ENCODE measurements at regions not wholly inside any gene's neighbourhood (a gene's known extent, or its start where the extent isn't known, plus 50 kb on each side); places are given as distances from the start of the nearest gene placed in this dataset.

DNA sequence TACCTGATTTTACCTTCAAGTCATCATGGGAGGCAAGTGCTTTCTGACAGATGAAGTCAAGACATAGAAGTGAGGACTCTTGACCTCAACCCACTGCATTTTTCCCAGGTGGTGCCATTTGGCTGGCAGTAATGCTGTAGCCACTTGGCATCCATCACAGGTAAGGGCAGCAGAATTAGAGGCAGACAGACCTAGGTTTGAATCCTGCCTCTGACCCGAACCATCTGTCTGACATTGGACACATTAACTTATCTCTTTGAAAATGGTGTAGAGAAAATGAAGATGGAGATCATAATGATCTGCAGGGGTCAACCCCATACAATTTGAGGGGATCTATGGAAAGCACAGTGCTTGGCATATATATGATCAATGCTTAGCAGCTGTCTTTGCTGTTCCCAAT lies 505.5 kb downstream of the NPIPA7 start:
- in situ Hi-C loops (cut with HindIII; ENCODE audit: low sequenced_read_pairs), result no loop called here
- no peak for DNase-seq (ENCODE audit: low read depth)
- H3K4me3 ChIP-seq (ENCODE audit: low read depth, low read length), result no peak overlapping the region
- TF ChIP-seq, protein P1, sequence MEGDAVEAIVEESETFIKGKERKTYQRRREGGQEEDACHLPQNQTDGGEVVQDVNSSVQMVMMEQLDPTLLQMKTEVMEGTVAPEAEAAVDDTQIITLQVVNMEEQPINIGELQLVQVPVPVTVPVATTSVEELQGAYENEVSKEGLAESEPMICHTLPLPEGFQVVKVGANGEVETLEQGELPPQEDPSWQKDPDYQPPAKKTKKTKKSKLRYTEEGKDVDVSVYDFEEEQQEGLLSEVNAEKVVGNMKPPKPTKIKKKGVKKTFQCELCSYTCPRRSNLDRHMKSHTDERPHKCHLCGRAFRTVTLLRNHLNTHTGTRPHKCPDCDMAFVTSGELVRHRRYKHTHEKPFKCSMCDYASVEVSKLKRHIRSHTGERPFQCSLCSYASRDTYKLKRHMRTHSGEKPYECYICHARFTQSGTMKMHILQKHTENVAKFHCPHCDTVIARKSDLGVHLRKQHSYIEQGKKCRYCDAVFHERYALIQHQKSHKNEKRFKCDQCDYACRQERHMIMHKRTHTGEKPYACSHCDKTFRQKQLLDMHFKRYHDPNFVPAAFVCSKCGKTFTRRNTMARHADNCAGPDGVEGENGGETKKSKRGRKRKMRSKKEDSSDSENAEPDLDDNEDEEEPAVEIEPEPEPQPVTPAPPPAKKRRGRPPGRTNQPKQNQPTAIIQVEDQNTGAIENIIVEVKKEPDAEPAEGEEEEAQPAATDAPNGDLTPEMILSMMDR (IDR thresholded peaks at IDR 0.05; ENCODE audit: low read depth, low read length, missing control alignments), result no peak

DNA sequence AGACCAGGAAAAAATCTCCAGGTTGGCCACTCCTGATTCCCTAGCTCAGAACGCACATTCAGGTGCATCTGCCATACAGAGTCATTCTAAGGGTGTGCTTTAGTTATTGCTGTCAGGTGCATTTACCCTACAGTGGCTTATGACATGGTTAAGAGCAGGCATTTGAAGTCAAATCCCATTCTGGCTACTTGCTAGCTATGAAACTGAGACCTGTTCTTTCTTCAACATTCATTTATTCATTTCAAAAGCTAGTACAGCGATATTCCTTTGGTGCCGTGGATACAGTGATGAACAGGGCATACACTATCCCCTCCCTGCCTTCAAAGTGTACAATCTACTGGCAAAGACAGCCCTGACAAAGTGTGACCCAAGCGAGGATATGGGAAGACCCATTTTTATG lies 508.3 kb downstream of the NPIPA7 start:
- no peak for DNase-seq (ENCODE audit: low read depth)
- no peak overlapping the region for H3K4me3 ChIP-seq (ENCODE audit: low read depth, low read length)
- TF ChIP-seq, protein P1 (IDR thresholded peaks at IDR 0.05; ENCODE audit: low read depth, low read length, missing control alignments), result no peak
- in situ Hi-C loops (cut with HindIII; ENCODE audit: low sequenced_read_pairs), result no loop called here

DNA sequence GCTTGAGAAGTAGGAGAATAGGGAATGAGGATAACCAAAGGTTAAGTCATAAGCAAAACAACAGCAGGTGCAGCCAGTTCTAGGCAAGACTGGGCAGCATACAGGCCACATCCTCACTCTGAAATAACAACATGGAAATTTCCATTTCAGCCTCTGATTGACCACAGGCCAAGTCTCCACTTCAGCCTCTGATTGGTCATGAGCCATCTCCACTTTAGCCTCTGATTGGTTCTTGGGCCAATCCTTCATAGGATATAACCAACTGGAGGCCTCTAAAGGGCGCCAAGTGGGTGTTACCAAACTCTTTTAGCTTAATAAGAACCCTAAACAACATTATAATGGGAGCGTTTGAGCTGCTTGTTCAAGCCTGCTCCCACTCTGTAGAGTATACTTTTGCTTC lies 512.0 kb downstream of the NPIPA7 start:
- in situ Hi-C loops (cut with HindIII; ENCODE audit: low sequenced_read_pairs), result no loop called here
- TF ChIP-seq, protein P1 (IDR thresholded peaks at IDR 0.05; ENCODE audit: low read depth, low read length, missing control alignments), result no peak
- no peak overlapping the region for H3K4me3 ChIP-seq (ENCODE audit: low read depth, low read length)
- no peak for DNase-seq (ENCODE audit: low read depth)

DNA sequence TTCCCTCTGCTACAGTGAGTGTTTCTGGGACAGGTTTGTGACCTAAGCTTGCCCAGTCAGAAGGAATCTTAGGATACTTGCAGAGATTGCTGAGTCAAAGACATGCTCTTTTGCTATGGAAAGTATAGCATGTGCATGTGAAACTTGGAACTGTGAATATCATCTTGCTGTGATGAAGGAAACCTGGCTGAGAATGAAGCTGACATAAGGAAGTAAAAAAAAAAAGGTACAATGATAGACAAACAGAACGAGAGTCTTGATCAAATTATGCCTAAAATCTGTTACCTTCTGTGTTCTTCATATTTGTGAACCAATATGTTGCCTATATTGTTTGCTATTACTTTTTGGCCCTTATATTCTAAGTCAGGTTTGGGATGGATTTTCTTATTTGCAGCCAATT lies 525.7 kb downstream of the NPIPA7 start:
- DNase-seq (ENCODE audit: low read depth), result no peak
- in situ Hi-C loops (cut with HindIII; ENCODE audit: low sequenced_read_pairs), result no loop called here
- TF ChIP-seq, protein P1 (IDR thresholded peaks at IDR 0.05; ENCODE audit: low read depth, low read length, missing control alignments), result no peak
- no peak overlapping the region for H3K4me3 ChIP-seq (ENCODE audit: low read depth, low read length)

DNA sequence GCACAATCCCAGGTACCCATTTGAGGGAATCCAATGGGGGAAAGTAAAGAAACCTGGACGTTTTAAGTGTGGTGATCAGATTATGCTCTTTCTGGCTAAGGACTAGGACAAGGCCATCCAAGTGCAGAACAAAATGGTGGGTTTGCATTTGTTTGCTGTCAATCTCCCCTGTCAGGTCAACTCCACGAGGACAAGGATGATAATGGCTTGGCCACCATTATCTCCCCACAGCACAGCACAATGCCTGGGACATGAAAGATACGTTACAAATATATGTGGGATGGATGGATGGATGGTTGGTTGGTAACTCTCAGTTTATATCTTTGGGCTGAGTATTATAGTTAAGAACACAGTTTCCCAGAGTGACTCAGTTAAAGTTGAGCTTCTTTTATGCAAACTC lies 526.9 kb downstream of the NPIPA7 start:
- TF ChIP-seq, protein P1 (IDR thresholded peaks at IDR 0.05; ENCODE audit: low read depth, low read length, missing control alignments), result no peak
- no peak for DNase-seq (ENCODE audit: low read depth)
- in situ Hi-C loops (cut with HindIII; ENCODE audit: low sequenced_read_pairs), result no loop called here

DNA sequence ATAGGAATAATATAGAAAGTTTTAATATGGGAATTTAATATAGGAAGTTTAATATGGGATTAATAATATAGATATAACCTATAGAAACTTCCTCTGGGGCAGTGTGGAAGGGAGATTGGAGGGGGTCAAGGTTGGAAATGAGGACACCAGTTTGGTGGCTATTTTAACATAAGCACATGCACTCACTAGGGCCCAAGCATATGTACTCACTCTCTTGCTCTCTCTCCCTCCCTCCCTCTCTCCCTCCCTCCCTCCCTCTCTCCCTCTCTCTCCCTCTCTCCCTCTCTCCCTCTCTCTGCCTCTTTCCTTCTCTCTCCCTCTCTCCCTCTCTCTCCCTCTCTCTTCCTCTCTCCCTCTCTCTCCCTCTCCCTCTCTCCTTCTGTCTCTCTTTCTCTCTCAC lies 528.1 kb downstream of the NPIPA7 start:
- in situ Hi-C loops (cut with HindIII; ENCODE audit: low sequenced_read_pairs), result no loop called here
- H3K4me3 ChIP-seq (ENCODE audit: low read depth, low read length), result no peak overlapping the region
- TF ChIP-seq, protein P1 (IDR thresholded peaks at IDR 0.05; ENCODE audit: low read depth, low read length, missing control alignments), result no peak
- no peak for DNase-seq (ENCODE audit: low read depth)

More for the DNA sequence above, 526.9 kb downstream of the NPIPA7 start:
- no peak overlapping the region for H3K4me3 ChIP-seq (ENCODE audit: low read depth, low read length)

DNA sequence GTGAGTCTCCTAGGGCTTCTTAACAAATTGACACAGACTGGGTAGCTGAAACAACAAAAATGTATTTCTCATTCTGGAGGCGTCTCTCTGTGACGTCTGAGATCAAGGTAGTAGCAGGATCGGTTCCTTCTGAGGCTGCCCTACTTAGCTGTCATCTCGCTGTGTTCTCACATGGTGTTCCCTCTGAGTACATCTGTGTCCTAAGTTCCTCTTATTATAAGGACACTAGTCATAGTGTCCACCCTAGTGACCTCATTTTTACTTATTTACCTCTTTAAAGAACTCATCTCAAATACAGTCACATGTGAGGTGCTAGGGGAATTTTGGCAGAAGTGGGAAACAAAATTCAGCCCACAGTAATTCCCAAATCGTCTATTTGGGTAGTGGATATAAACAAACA lies 529.1 kb downstream of the NPIPA7 start:
- TF ChIP-seq, protein P1 (IDR thresholded peaks at IDR 0.05; ENCODE audit: low read depth, low read length, missing control alignments), result no peak
- in situ Hi-C loops (cut with HindIII; ENCODE audit: low sequenced_read_pairs), result no loop called here
- no peak overlapping the region for H3K4me3 ChIP-seq (ENCODE audit: low read depth, low read length)
- DNase-seq (ENCODE audit: low read depth), result no peak
